NOMO-1 treated with dmso at 0.1 percent for 144 hours (cell line): ENCODE measurements at regions not wholly inside any gene's neighbourhood (a gene's known extent, or its start where the extent isn't known, plus 50 kb on each side); places are given as distances from the start of the nearest gene placed in this dataset.
"Not testable (repeated sequence)": the region's sequence is repeated elsewhere in the genome, so short reads cannot be mapped to it uniquely, and the experiment has no call there.

ENCODE experiments used
- DNase-seq: peaks from one replicate; lab custom pipeline; 2025; ENCODE audit not compliant: unreplicated experiment; lab: John Stamatoyannopoulos, UW

DNA sequence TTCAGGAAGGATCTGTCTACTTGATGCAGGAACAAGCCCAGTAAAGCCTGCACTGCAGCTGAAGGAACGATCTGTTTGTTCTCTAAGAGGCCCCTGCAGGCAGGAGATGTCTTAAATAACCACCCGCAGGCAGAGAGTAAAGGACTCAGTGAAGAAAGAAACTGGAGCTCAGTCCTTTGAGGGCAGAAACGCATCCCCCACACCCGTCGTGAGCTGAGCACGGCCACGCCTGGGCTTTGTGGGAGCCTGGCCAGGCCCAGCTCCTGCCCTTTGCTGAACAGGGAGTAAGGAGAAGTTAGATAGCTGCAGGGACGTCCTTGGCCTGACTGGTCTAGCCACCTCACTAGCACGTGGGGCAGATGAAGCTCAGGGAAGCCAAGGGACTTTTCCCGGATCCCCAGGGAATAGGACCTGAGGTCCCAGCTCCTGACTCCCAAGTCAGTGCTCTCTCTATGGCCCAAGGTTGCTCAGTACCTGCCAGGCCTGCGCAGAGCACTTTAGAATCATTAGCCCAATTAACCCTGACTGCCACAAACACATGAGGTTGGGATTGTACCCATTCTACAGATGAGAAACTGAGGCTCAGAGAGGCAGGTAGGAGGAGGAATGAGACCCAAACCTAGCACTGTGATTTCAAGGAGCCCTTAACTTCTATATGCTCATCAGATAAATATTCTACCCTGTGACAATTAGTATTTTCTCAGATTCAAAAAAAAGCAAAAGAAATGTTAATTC, 194.2 kb upstream of the SULF2 start:
- not testable (repeated sequence) for DNase-seq

DNA sequence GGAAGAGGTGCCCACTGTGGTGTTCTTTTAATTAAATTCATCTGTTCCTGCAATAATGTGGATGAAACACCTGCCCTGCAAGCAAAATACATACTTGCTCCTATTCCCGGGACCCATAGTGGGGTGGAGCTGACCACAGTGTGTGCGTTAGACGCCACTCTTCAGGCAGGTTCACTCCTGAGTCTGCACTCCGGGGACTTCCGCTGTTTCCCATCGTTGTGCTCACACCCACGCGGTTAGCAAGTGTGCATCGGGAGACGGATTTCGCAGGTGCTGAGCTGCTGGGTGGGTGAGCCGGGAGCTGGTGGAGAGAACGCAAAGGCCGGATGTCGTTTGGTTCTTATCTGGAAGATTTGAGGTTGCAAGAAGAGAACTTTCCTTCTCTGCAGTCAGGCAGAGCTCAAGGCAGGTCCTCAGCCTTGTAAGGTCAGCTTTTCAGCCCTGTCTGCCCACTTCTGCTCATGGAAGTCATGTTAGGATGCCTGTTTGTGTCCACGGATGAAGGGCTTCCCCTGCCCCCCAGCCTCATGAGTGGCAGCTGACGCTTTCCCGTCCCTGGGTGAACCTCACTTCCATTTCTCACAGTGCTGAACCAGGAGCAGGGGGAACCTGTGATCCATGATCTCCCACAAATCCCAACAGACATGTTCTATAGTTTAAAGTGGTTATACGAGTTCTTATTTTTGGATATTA, 193.3 kb upstream of the SULF2 start:
- not testable (repeated sequence) for DNase-seq

DNA sequence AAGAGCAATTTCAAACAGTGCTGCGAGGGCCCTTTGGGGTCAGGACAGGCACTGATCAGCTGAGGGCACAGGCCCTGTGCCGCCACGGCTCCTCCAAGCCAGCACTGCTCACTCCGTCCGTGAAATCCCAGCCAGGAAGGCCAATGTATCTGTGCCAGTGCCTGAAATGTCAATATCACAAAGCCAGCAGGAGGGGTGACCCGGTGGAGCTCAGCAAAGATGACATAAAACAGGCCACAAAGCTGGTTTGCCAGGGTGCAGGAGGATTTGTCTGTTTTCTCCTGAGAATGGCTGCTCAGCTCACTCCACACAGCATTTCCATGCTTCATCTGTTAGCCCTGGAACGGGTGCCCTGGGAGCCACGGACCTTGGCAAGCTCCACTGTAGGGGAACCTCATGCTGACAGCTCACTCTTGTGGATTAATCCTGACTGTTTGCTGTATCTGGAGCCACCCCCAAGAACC, 192.5 kb upstream of the SULF2 start:
- DNase-seq: not testable (repeated sequence)

DNA sequence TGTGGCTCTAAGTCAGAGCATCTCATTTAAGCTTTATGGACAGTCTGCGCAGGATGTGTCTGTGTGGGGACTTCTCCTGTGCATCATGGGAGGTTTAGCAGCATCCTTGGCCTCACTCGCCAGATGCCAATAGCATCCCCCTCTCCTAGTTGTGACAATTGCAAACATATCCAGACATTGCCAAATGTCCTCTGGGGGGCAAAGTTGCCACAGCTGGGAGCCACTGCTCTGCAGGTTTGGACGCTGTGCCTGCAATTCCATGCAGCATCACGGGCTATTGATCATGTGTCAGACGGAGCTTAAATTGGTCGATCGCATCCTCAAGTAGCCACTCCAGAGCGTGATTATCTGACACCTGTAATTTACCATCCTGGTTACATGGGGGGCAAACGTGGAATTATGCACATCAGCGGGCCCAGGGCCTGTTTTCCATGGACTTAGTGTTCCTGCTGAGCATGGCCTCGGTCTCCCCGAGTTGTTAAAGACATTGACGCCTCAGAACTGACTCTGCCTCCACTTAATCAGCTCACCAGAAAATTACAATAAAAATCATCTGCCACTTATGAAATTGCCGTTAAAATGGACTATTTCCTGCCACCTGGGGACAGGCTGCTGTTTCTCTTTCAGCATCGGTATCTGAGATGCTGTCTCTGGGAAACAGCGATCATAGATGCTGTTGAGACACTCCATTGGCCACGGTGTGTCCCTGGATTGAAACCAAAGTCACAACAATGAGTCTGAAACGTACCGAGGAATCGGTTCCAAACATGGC, 191.9 kb upstream of the SULF2 start:
- DNase-seq: not testable (repeated sequence)

DNA sequence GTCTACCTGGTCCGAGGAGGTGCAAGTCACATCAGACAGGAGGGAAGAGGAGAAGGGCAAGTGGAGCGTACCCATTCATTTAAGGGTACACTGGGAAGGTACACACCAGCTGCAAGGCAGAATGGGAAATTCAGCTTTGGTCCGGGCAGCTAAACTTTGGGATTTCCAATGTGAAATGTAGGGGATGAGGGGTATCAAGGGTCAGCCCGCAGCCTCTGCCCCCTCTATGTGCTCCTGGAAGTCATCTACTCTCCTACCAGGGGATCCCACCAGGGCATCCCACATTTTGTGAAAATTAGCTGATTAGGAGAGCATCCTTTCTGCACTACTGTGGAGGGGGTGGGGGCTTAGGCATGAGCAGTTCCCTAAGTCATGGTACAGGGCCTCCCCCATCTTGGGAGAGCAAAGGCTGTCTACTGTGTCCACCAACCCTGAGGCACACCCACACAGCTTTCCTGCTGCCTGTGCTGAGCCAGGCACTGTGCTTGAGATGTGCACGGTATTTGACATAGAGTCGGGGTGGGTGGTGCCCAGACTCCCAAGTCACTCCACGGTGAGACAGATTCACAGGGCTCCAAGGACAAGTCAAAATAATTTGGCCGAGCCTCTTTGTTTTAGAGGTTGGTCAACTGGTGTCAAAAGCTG, 189.1 kb upstream of the SULF2 start:
- DNase-seq: no peak

DNA sequence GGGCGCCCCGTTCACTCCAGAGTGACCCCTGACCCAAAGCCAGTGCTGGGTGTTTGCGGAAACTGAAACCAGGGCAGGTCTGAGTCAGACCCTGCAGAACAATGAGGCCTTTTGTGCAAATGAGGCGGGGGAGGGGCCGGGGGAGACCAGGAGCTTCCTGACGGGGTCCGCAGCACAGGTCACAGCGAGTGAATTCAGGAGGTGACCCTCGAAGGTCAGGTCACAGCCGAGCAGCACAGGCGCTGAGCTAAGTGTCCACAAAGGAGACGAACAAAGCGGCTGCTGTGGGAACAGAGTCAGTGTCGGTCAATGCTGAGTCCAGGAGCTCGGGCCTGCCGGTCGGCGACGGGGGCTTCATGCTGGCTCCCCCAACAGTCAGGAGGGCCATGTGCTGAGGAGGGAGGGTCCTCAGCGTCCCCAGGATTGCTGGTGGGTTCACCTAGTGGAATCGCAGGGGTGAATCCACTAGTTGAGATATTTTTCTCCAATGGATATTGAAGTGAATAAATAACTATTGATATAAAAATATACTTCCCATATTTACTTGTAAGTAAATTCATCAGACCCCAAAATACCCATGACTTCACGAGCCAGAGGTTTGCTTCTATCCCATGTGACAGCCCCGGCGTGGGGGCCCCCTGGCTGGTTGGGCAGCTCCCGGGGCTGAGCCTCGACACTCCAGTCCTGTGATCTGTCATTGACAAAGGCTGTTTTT, 188.4 kb upstream of the SULF2 start:
- DNase-seq: no peak

DNA sequence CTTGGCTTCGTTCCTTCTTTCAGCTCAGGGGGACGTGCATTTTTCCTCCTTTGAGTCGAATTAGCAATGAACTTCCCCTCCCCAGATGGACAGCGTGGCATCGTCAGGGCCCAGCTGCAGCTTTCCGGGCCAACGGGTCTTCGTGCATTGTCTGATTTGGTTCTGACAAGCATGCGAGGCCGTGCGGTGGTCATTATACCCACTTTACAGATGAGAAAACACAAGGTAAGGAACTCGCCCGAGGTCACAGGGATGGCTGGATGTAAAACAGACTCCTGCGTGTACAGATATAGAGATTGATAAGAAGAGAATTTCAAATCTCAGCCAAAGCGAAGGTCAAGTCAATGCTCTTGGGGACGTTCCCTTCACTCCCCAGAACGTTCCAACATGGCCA, 187.6 kb upstream of the SULF2 start:
- DNase-seq: no peak

DNA sequence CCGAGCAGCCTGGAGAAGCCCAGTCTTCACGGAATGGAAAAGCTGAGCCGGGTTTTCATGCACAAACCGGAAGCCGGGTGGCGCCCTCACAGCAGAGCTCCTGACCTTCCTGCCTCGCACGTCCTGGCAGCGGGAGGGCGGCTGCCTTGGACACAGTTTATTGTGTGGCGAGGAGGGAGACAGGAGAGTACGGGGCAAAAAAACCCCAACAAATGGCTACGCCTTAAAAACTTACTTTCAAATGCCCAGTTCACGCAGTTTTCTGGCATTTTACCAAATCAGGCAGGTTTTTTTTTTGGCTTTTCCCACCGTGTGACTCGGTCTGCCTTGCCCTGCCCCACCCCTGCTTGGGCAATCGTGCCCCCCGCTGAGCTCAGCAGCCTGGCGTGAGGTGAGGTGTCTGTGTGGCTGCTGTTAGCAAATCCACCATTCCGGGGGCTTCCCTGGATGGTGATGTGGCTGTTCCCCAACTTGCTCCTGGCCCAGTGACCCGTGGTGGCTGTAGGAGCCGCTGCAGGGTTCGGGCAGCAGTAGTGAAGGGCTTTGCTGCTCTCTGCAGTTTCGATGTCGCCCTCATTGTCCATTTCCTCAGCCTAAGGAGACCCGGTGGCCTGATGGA, 187.1 kb upstream of the SULF2 start:
- peak; percentile 1 for DNase-seq

DNA sequence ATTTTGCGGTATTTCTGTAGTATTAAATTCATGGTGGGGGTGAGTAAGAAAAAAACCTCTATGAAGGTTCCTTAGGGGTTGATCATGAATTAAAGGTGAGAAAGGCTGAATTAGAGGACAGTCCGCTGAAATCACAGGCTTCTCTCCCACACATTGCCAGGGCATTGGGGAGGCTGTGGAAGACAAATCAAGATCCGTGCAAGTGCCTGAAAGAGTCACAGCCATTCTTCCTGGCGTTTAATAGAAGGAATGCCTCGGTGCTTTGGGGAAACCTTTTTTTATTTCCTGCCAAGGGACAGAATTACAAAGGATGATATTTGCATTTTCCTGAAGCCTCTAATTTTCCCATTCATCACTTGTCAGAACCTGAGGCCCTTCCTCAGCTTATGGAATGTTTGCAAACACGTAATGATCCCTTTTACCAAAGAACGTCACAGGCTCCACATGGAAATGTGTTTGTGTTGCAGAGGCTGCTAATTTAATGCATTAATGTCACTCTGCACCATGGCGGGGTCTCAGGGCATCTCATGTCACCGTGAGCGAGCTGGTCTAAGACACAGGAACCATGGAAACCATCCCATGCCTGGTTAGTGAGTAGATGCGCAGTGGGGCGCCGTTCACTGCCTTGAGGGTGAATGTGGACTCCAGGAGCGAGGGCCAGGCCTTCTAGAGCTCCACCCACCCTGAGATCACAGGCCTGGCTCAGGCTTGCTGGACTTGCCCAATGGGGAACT, 185.9 kb upstream of the SULF2 start:
- no peak for DNase-seq

DNA sequence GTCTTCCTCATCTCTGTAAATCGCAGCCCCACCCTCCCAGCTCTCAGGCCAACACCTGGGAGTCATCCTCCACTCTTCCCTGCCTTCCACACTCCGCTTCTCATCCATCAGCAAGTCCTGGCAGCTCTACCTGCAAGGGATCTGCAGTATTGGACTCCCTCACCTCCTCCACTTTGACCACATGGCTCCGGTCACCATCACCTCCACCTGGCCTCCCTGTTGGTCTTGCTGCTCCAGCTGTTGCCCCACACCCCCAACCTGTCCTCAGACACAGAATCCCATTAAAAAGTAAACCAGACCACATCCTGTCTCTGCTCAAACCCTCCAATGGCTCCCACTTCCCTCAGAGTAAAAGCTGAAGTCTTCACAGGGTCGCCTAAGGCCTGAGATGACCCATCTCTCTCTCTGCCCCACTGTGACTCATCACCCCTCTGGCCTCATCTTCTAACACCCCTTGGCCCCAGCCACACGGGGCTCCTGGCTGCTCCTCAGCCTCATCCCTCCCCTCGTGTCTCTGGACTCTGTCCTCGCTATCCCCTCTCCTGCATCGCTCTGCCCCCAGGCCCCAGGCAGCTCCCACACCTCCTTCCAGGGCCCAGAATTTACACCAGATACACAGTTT, 185.1 kb upstream of the SULF2 start:
- DNase-seq: peak; percentile 33

DNA sequence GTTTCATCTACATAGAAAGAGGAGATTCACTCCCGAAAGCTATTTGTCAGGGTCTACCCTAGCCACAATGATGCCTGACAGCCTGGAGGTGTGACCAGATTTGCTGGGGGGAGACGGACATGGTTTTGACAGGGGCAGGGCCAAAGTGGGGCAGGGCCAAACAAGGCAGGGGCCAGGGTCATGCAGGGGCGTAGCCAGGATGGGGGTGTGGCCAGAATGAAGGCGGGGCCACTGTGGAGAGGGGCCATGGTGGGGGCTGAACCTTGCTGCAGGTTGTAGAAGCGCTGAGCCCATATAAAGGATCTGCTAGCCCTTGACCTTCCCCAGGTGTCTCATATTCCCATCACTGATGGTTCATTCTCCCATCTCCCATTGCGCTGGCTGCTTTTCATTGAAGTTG, 184.1 kb upstream of the SULF2 start:
- no peak for DNase-seq

DNA sequence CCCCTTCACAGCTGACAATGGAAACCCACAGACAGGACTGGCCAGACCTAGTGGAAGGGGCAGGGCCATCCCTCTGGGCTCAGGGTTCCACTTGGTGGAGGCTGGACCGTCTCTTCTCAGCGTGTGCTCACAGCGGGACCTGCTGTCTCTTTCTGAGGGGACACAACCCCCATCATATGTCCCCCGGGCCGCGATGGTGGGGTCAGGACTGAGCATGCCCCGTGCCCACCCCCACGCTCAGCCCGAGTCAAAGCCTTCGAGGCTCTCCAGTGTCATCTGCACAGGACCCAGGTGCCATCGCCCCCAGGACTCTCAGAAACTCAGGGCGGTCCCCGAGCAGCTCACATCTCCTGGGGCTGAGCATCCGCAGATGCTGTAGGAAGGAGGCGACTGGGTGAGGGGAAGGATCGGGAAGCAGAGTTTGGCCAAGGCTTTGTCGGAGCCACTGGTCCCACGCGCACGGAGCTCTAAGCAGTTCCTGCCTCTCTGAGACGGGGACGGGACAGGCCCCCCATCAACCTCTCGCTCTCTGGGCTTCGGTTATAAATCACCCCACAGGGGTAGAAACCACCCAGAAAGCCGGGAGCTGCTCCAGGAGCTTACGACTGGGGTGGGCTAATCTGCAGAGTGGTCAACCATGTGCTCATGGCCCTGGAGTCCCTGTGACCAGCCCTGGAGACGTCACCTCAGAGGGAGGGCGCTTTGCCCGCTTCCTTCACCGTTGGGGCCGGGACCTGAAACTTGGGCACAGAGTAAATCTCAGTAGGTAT, 183.4 kb upstream of the SULF2 start:
- no peak for DNase-seq

DNA sequence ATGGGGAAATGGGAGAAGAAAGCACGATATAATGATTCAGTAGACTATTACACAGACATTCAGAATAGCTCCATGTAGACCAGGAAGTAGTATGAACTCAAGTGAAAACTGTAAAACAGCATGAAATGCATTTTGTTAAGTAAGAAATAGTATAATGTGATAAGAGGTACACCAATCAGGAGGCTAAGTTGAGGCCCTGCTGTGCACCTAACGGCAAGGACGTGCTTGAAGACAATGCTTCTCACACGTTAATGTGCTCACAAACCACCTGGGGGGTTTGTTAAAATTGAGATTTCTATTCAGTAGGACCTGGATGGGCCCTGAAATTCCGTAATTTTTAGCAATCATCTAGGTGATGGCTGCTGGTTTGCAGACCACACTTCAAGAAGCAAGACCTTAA, 178.9 kb upstream of the SULF2 start:
- DNase-seq: no peak

DNA sequence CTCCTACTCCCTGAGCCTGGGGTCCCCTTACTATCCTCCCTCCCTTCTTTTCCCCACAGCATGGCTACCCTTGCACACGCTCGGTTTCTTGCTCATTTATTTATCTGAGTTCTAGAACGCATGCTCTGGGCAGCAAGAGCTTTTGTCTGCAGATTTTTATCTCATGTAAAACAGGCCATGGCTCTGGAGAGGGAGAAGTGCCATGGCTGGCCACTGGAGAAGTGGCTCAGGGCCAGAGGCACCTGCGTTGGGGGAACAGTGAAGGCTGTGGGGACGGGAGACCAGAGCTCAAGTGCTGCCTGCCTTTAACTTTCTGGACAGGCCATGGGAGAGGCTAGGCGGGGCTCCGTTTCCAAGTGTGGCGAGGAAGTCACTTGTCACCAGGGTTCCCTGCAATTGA, 177.7 kb upstream of the SULF2 start:
- DNase-seq: no peak

DNA sequence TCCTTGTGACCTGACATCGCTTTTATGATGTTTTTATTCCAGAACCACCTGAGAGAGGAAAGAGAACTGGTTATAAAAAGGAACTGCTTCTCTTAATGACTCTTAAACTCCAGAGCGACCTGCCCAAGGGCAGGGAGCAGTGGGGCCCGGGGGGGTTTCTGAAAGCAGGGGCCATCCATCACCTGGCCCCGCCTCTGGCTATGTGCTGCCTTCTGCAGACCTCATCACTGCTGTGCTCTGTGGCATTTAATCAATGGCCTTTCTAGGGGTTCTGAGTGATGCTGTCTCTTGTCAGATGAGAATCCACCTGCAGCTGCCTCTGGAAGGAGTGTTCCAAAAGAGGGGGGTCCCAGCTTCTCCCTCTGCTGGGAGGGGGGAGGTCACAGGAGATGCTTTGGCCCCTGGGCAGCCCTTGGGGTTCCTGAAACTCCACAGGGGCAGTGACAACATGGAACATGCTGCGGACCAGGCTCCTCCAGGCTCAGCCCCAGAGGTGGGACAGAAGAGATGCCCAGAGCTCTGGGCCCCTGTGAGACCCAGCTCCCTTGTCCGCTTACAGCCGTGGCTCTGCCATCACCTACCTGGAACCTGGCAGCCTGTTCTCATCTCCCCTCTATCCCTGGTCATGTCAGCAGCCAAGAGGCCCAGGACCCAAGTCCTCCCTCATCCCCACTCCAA, 177.1 kb upstream of the SULF2 start:
- no peak for DNase-seq

DNA sequence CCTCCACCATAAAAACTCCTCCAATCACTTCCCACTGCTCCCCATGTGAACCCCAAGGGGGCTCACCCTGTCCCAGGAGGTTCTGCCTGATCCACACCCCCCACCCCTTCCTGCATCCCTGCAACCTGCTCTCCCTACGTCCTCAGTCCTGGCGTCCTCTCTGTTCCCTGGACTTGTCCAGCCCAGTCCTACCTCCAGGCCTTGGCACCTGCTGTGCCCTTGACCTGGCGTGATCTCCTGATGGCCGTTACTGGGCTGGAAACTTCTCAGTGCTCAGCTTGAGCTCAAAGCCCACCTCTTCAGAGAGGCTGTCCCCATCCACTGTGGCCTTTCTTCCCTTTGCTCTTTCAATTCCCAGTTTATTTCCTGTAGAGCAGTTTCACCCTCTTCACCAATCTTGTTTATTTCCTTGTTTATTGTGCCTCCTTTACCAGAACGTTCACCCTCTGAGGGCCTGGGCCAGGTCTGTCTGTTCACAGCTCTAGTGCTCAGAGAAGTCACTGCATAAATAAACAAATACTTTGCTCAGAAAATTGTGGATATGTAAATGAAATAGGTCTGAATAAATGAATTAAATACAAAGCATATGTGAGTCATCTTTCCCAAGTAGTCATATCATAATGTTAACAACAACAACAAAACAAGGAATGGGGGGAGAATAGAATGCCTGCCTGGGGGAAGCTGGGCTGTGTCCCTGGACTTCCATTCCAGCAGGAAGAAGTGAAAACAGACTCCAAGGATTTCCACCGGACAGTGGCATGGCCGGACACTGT, 175.7 kb upstream of the SULF2 start:
- DNase-seq: no peak

DNA sequence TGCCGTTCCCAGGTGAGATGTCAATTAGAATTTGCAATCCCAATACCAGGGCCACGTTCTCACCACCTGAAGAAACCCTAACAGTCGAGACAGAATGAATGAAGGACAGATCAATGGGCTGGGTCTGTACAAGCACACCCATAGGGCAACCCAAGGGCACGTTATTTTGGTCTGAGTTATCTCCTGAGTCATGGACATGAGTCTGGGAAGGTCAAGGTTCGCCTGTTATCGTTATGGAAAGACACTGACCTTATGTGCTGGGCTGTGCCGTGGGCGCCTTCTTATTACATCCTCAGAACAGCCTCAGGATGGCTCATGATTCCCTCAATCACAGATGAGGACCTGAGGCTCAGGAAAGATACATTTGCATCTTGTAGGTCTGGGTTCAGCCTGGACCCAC, 175.0 kb upstream of the SULF2 start:
- DNase-seq: no peak
